ENCODE measurements at regions not wholly inside any gene's neighbourhood (a gene's known extent, or its start where the extent isn't known, plus 50 kb on each side); places are given as distances from the start of the nearest gene placed in this dataset.

GRCh38 chr2:220437938-220438337 is 810.5 kb downstream of the SLC4A3 start:
- TF ChIP-seq CTCF (IDR thresholded peaks at IDR 0.05 in 4 of 5, conservative IDR thresholded peaks at IDR 0.05 in 1 of 5) (no peak), POLR2A (IDR thresholded peaks at IDR 0.05) (no peak)

Measured in gastrocnemius medialis (tissue), 4 donors.